ENCODE measurements at regions not wholly inside any gene's neighbourhood (a gene's known extent, or its start where the extent isn't known, plus 50 kb on each side); places are given as distances from the start of the nearest gene placed in this dataset.

- Histone ChIP-seq H3K36me3 (ENCODE audit: control insufficient read depth in 4 of 4, insufficient read depth in 4 of 4, low read length in 4 of 4) (no peaks in the 10 kb centered on the region), H3K27ac (ENCODE audit: low read depth in 1 of 2, low read length in 1 of 2) (no peak overlapping the region), H3K27me3 (ENCODE audit: control insufficient read depth in 3 of 3, insufficient read depth in 3 of 3, low read length in 2 of 3) (no peaks in the 10 kb centered on the region), H3K9ac (ENCODE audit: insufficient read depth in 1 of 2, low read length in 2 of 2) (no peak overlapping the region), H3K9me3 (ENCODE audit: control insufficient read depth in 4 of 4, insufficient read depth in 3 of 4, low read length in 3 of 4) (no peaks in the 10 kb centered on the region), H3K4me3 (no peak overlapping the region), H3K4me1 (ENCODE audit: control insufficient read depth in 5 of 5, insufficient read depth in 5 of 5, low read length in 5 of 5) (peaks cover 0 to 1% (median 0%) of the 10 kb centered on the region in 5 donors)
- no peak for TF ChIP-seq CTCF (IDR thresholded peaks at IDR 0.05; ENCODE audit: control extremely low read depth, extremely low read depth)
- ATAC-seq (ENCODE audit: insufficient read depth, low FRiP score) (no peak), DNase-seq (no peak)
- 91 to 94% methylated on average over 6 of the region's 6 CpGs for WGBS, 2 donors
Observed at GRCh38 chr3:186432944-186433732, 71.1 kb upstream of the DGKG start.

GRCh38 chr3:186432189-186432588, 70.2 kb upstream of the DGKG start:
- no peaks in the 10 kb centered on the region for H3K27me3 ChIP-seq (ENCODE audit: control insufficient read depth in 3 of 3, insufficient read depth in 3 of 3, low read length in 2 of 3)
- peak overlapping the region; percentile 12 for H3K4me3 ChIP-seq
- no peak overlapping the region for H3K9ac ChIP-seq (ENCODE audit: insufficient read depth in 1 of 2, low read length in 2 of 2)
- WGBS, 2 donors, result 86 to 87% methylated on average over 4 of the region's 4 CpGs
- H3K4me1 ChIP-seq (ENCODE audit: control insufficient read depth in 5 of 5, insufficient read depth in 5 of 5, low read length in 5 of 5), result peaks cover 0 to 7% (median 0%) of the 10 kb centered on the region in 5 donors
- no peak for DNase-seq
- ATAC-seq (ENCODE audit: insufficient read depth, low FRiP score), result no peak
- H3K36me3 ChIP-seq (ENCODE audit: control insufficient read depth in 4 of 4, insufficient read depth in 4 of 4, low read length in 4 of 4), result no peaks in the 10 kb centered on the region
- no peak for TF ChIP-seq CTCF (IDR thresholded peaks at IDR 0.05; ENCODE audit: control extremely low read depth, extremely low read depth)
- H3K9me3 ChIP-seq (ENCODE audit: control insufficient read depth in 4 of 4, insufficient read depth in 3 of 4, low read length in 3 of 4), result no peaks in the 10 kb centered on the region
- no peak overlapping the region for H3K27ac ChIP-seq (ENCODE audit: low read depth in 1 of 2, low read length in 1 of 2)

- H3K27me3 ChIP-seq (ENCODE audit: control insufficient read depth in 3 of 3, insufficient read depth in 3 of 3, low read length in 2 of 3), result no peaks in the 10 kb centered on the region
- no peaks in the 10 kb centered on the region for H3K36me3 ChIP-seq (ENCODE audit: control insufficient read depth in 4 of 4, insufficient read depth in 4 of 4, low read length in 4 of 4)
- H3K27ac ChIP-seq (ENCODE audit: low read depth in 1 of 2, low read length in 1 of 2), result no peak overlapping the region
- H3K9ac ChIP-seq (ENCODE audit: insufficient read depth in 1 of 2, low read length in 2 of 2), result no peak overlapping the region
- DNase-seq (peak; percentile 35 to 46 (median 39)), ATAC-seq (ENCODE audit: insufficient read depth, low FRiP score) (no peak)
- WGBS, 2 donors, result 70 to 79% methylated on average over 10 of the region's 10 CpGs
- H3K4me1 ChIP-seq (ENCODE audit: control insufficient read depth in 5 of 5, insufficient read depth in 5 of 5, low read length in 5 of 5), result peaks cover 0 to 7% (median 3%) of the 10 kb centered on the region in 5 donors
- H3K9me3 ChIP-seq (ENCODE audit: control insufficient read depth in 4 of 4, insufficient read depth in 3 of 4, low read length in 3 of 4), result no peaks in the 10 kb centered on the region
- no peak overlapping the region for H3K4me3 ChIP-seq
- TF ChIP-seq CTCF (IDR thresholded peaks at IDR 0.05; ENCODE audit: control extremely low read depth, extremely low read depth), result no peak
Observed at GRCh38 chr3:186427627-186428281, 65.7 kb upstream of the DGKG start.
